Activated naive CD4-positive, alpha-beta T cell treated with anti-CD3 and anti-CD28 coated beads, Interleukin-2, amount 50 U/mL, for 24 hours (primary cell): ENCODE measurements at regions not wholly inside any gene's neighbourhood (a gene's known extent, or its start where the extent isn't known, plus 50 kb on each side); places are given as distances from the start of the nearest gene placed in this dataset.

Source experiments
- H3K27ac Mint-ChIP-seq: one replicate; pipeline ENCODE4 v1.8.0; 2021; ENCODE audit warnings: mild to moderate bottlenecking, mixed read lengths
- H3K27me3 Mint-ChIP-seq: one replicate; pipeline ENCODE4 v1.8.0; 2021; ENCODE audit warnings: mixed read lengths
- H3K36me3 Mint-ChIP-seq: one replicate; pipeline ENCODE4 v1.8.0; 2021; ENCODE audit warnings: mixed read lengths
- H3K4me1 Mint-ChIP-seq: one replicate; pipeline ENCODE4 v1.8.0; 2021; ENCODE audit warnings: mixed read lengths
- H3K4me3 Mint-ChIP-seq: one replicate; pipeline ENCODE4 v1.8.0; 2021; ENCODE audit warnings: mild to moderate bottlenecking, mixed read lengths
- H3K9me3 Mint-ChIP-seq: one replicate; pipeline ENCODE4 v1.8.0; 2021; ENCODE audit warnings: mixed read lengths

- Mint-ChIP-seq H3K27ac (no peak overlapping the region), H3K4me3 (no peak overlapping the region), H3K36me3 (no peaks in the 10 kb centered on the region), H3K9me3 (peaks cover 8% of the 10 kb centered on the region), H3K27me3 (no peaks in the 10 kb centered on the region), H3K4me1 (no peaks in the 10 kb centered on the region)
Measured at GRCh38 chr5:89282554-89283510, 399.8 kb upstream of the MEF2C start.

DNA sequence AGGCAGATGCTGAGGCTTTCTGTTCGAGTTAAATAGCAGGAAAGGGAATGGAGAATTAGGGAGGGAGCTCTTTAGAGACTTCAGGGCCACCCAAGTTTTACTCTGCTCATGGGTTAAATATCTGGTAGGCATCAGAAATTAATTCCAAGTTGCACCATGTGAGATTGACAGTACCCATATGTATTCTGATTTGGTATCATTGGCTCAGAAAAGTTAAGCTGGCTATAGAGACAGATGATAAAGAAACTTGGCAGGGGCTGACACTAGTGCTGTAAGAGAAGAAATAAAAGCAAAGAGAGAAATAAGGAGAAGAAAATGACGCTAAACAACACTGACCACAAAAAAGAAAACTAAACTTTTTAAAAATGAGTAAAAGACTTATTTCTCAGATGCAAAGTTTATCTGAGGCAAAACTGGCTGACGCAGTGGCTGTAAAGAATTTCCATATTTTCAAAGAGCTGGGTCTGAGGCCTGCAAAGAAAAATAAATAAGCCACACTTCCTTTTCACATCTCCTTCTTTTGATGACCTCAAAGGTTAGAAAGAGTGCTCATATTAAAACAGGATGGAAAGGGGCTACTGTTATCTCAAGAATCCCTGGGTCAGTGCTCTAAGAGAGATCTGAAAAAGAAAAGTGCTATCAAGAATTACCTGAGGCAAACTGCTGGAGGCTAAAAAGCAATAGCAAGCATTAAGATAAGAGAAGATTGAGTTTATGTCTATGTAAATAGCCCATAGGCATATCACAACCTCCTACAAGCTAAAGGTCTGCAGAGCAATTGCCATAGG is 399.0 kb upstream of the MEF2C start:
- H3K27me3 Mint-ChIP-seq = no peaks in the 10 kb centered on the region

GRCh38 chr5:89281211-89281610 is 398.2 kb upstream of the MEF2C start:
- Mint-ChIP-seq H3K9me3 (peaks cover 8% of the 10 kb centered on the region), H3K4me1 (no peaks in the 10 kb centered on the region), H3K36me3 (no peaks in the 10 kb centered on the region), H3K27ac (no peak overlapping the region), H3K4me3 (no peak overlapping the region), H3K27me3 (no peaks in the 10 kb centered on the region)

More for the DNA sequence above, 399.0 kb upstream of the MEF2C start:
- Mint-ChIP-seq H3K4me1 (no peaks in the 10 kb centered on the region), H3K4me3 (no peak overlapping the region), H3K36me3 (no peaks in the 10 kb centered on the region), H3K9me3 (peaks cover 8% of the 10 kb centered on the region), H3K27ac (no peak overlapping the region)

GRCh38 chr5:89280103-89281037 is 397.4 kb upstream of the MEF2C start:
- H3K4me1 Mint-ChIP-seq = no peaks in the 10 kb centered on the region
- H3K27ac Mint-ChIP-seq = no peak overlapping the region
- H3K4me3 Mint-ChIP-seq = no peak overlapping the region
- no peaks in the 10 kb centered on the region for H3K36me3 Mint-ChIP-seq
- no peaks in the 10 kb centered on the region for H3K27me3 Mint-ChIP-seq
- peaks cover 8% of the 10 kb centered on the region for H3K9me3 Mint-ChIP-seq

GRCh38 chr5:89279391-89280036 is 396.5 kb upstream of the MEF2C start:
- peaks cover 1% of the 10 kb centered on the region for H3K9me3 Mint-ChIP-seq
- H3K27ac Mint-ChIP-seq = no peak overlapping the region
- no peaks in the 10 kb centered on the region for H3K4me1 Mint-ChIP-seq
- no peaks in the 10 kb centered on the region for H3K27me3 Mint-ChIP-seq
- no peaks in the 10 kb centered on the region for H3K36me3 Mint-ChIP-seq
- no peak overlapping the region for H3K4me3 Mint-ChIP-seq

GRCh38 chr5:89277816-89278215 is 394.8 kb upstream of the MEF2C start:
- no peaks in the 10 kb centered on the region for H3K36me3 Mint-ChIP-seq
- H3K27ac Mint-ChIP-seq = no peak overlapping the region
- no peaks in the 10 kb centered on the region for H3K9me3 Mint-ChIP-seq
- H3K4me1 Mint-ChIP-seq = no peaks in the 10 kb centered on the region
- H3K4me3 Mint-ChIP-seq = no peak overlapping the region
- H3K27me3 Mint-ChIP-seq = no peaks in the 10 kb centered on the region

DNA sequence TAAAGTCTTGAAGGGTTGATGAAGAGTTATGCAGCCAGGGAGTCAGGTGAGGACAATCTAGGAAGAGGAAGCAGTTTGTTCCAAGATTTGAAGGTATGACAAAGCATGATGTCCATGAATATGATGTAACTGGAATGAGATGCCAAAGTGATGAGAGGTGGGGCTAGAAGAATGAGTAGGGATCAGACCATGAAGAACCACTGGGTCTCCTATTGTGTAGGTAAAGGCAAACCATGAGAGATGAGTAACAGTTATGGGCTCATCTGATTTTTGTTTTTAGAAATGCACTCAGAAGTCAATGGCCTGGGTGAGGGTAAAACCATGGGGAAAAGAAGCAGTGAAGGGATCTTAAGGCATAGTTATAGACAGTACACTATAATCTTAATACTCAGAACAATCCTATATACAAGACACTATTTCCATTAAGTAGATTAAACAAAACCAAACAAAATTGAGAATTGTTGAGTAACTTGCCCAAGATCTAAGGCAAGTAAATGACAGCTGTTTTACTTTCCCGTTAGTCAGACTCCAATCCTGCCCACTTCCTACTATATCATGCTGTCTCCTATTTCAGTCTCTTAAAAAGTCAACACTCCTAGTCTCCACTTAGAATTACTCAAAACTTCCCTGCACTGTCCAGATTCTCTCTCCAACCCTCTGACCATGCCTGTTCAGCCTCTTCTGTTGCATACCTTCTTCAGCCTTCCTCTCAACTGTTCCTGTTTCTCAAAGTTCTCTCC is 393.8 kb upstream of the MEF2C start:
- H3K9me3 Mint-ChIP-seq = no peaks in the 10 kb centered on the region
- no peak overlapping the region for H3K27ac Mint-ChIP-seq
- no peak overlapping the region for H3K4me3 Mint-ChIP-seq
- no peaks in the 10 kb centered on the region for H3K27me3 Mint-ChIP-seq
- H3K4me1 Mint-ChIP-seq = no peaks in the 10 kb centered on the region
- no peaks in the 10 kb centered on the region for H3K36me3 Mint-ChIP-seq

- Mint-ChIP-seq H3K27ac (no peak overlapping the region), H3K4me1 (no peaks in the 10 kb centered on the region), H3K36me3 (no peaks in the 10 kb centered on the region), H3K27me3 (no peaks in the 10 kb centered on the region), H3K9me3 (no peaks in the 10 kb centered on the region), H3K4me3 (no peak overlapping the region)
Measured at GRCh38 chr5:89275066-89275855, 392.3 kb upstream of the MEF2C start.

DNA sequence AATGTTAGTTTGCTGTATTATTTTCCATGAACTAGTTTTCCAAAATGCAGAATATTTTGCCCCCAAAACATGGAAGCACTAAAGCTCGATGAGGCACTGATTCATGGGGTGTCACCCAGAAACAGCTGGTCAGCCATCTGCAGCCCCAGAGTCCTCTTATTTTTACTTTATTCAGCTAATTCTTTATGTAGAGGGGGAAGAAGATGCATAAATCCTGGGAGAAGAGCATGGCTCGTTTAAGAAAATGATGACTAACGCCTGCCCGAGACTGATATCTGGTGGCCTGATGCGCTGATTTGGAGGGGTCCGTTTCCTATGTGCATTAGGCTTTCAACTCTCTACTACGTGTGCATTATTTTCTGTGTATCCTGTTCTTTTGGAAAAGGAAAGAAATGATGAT is 390.3 kb upstream of the MEF2C start:
- no peaks in the 10 kb centered on the region for H3K9me3 Mint-ChIP-seq
- no peak overlapping the region for H3K4me3 Mint-ChIP-seq
- H3K4me1 Mint-ChIP-seq = no peaks in the 10 kb centered on the region
- H3K27me3 Mint-ChIP-seq = peaks cover 3% of the 10 kb centered on the region
- H3K36me3 Mint-ChIP-seq = no peaks in the 10 kb centered on the region
- no peak overlapping the region for H3K27ac Mint-ChIP-seq

GRCh38 chr5:89270901-89271300 is 387.9 kb upstream of the MEF2C start:
- no peaks in the 10 kb centered on the region for H3K36me3 Mint-ChIP-seq
- H3K27ac Mint-ChIP-seq = no peak overlapping the region
- no peaks in the 10 kb centered on the region for H3K9me3 Mint-ChIP-seq

GRCh38 chr5:89269721-89270120 is 386.7 kb upstream of the MEF2C start:
- H3K4me1 Mint-ChIP-seq = no peaks in the 10 kb centered on the region
- no peak overlapping the region for H3K27ac Mint-ChIP-seq
- no peaks in the 10 kb centered on the region for H3K36me3 Mint-ChIP-seq
- no peak overlapping the region for H3K4me3 Mint-ChIP-seq
- H3K9me3 Mint-ChIP-seq = no peaks in the 10 kb centered on the region
- H3K27me3 Mint-ChIP-seq = peaks cover 3% of the 10 kb centered on the region

More at GRCh38 chr5:89270901-89271300, 387.9 kb upstream of the MEF2C start:
- H3K4me3 Mint-ChIP-seq = no peak overlapping the region
- H3K4me1 Mint-ChIP-seq = no peaks in the 10 kb centered on the region
- peaks cover 3% of the 10 kb centered on the region for H3K27me3 Mint-ChIP-seq

GRCh38 chr5:89268460-89268859 is 385.5 kb upstream of the MEF2C start:
- Mint-ChIP-seq H3K27ac (no peak overlapping the region), H3K36me3 (no peaks in the 10 kb centered on the region), H3K4me3 (no peak overlapping the region), H3K27me3 (peaks cover 3% of the 10 kb centered on the region), H3K9me3 (no peaks in the 10 kb centered on the region), H3K4me1 (no peaks in the 10 kb centered on the region)

DNA sequence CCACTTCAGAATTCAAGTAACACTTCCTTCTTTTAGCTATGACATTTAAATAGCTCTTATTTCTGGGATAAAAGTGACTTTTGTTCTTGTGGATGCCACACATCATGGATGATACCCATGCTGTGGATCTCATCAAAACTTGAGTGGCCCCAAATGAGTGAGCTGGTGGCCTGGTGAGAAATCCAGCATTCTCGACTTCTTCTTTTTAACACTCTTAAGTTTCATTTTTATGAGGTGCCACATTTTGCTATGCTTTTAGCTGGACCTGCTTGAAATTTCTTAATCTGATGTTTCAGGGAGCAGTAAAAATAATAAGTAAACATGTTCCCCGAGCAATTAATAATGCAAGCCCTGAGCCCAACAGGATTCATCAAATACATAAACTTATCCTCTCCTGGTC is 384.8 kb upstream of the MEF2C start:
- Mint-ChIP-seq H3K36me3 (no peaks in the 10 kb centered on the region), H3K27me3 (peaks cover 3% of the 10 kb centered on the region), H3K9me3 (no peaks in the 10 kb centered on the region), H3K4me1 (no peaks in the 10 kb centered on the region), H3K27ac (no peak overlapping the region), H3K4me3 (no peak overlapping the region)
